AML-193 (cell line): ENCODE measurements at regions not wholly inside any gene's neighbourhood (a gene's known extent, or its start where the extent isn't known, plus 50 kb on each side); places are given as distances from the start of the nearest gene placed in this dataset.
"Not testable (repeated sequence)": the region's sequence is repeated elsewhere in the genome, so short reads cannot be mapped to it uniquely, and the experiment has no call there.

ENCODE experiments used
- DNase-seq, 2 experiments: peaks; one replicate each; lab custom pipeline; 2025; lab: John Stamatoyannopoulos, UW

- DNase-seq: no peak
Measured at GRCh38 chr14:105659935-105660527, 133.6 kb downstream of the TMEM121 start.

- no peak for DNase-seq
Measured at GRCh38 chr14:105660816-105661531, 134.6 kb downstream of the TMEM121 start.

GRCh38 chr14:105662043-105662442 is 135.7 kb downstream of the TMEM121 start:
- not testable (repeated sequence) for DNase-seq

GRCh38 chr14:105662592-105662991 is 136.2 kb downstream of the TMEM121 start:
- DNase-seq: not testable (repeated sequence)

- DNase-seq: not testable (repeated sequence)
Measured at GRCh38 chr14:105663323-105663722, 136.9 kb downstream of the TMEM121 start.

- DNase-seq: not testable (repeated sequence)
Measured at GRCh38 chr14:105663818-105664596, 137.6 kb downstream of the TMEM121 start.

GRCh38 chr14:105664691-105665090 is 138.3 kb downstream of the TMEM121 start:
- no peak for DNase-seq

- no peak for DNase-seq
Measured at GRCh38 chr14:105665247-105665950, 139.0 kb downstream of the TMEM121 start.

- no peak for DNase-seq
Measured at GRCh38 chr14:105665951-105666277, 139.5 kb downstream of the TMEM121 start.

- DNase-seq: no peak
Measured at GRCh38 chr14:105666420-105666819, 140.0 kb downstream of the TMEM121 start.

- not testable (repeated sequence) for DNase-seq
Measured at GRCh38 chr14:105666991-105667662, 140.7 kb downstream of the TMEM121 start.

GRCh38 chr14:105667663-105668020 is 141.3 kb downstream of the TMEM121 start:
- DNase-seq: not testable (repeated sequence)

- DNase-seq: not testable (repeated sequence)
Measured at GRCh38 chr14:105668021-105668420, 141.6 kb downstream of the TMEM121 start.

- not testable (repeated sequence) for DNase-seq
Measured at GRCh38 chr14:105668471-105669230, 142.3 kb downstream of the TMEM121 start.

- DNase-seq: not testable (repeated sequence)
Measured at GRCh38 chr14:105669231-105669610, 142.8 kb downstream of the TMEM121 start.

- DNase-seq: not testable (repeated sequence)
Measured at GRCh38 chr14:105669646-105670045, 143.3 kb downstream of the TMEM121 start.

- not testable (repeated sequence) for DNase-seq
Measured at GRCh38 chr14:105672450-105673200, 146.2 kb downstream of the TMEM121 start.

- not testable (repeated sequence) for DNase-seq
Measured at GRCh38 chr14:105675433-105675832, 149.1 kb downstream of the TMEM121 start.

- not testable (repeated sequence) for DNase-seq
Measured at GRCh38 chr14:105675905-105676670, 149.7 kb downstream of the TMEM121 start.
